ENCODE measurements at regions not wholly inside any gene's neighbourhood (a gene's known extent, or its start where the extent isn't known, plus 50 kb on each side); places are given as distances from the start of the nearest gene placed in this dataset.

GRCh38 chr2:155350783-155351580, 652.5 kb downstream of the KCNJ3 start:
- Histone ChIP-seq H3K9ac (ENCODE audit: insufficient read depth, low read length) (no peak overlapping the region), H4K20me1 (ENCODE audit: control insufficient read depth, extremely low read depth, insufficient read depth, low read length) (no peaks in the 10 kb centered on the region), H3K4me1 (ENCODE audit: control insufficient read depth, extremely low read depth, insufficient read depth, low read length) (no peaks in the 10 kb centered on the region), H3K36me3 (ENCODE audit: control insufficient read depth, insufficient read depth, low read length) (no peaks in the 10 kb centered on the region), H3K9me3 (ENCODE audit: control insufficient read depth, insufficient read depth, low read depth, low read length) (no peaks in the 10 kb centered on the region), H3K27ac (ENCODE audit: insufficient read depth, low read length) (no peak overlapping the region), H3K79me2 (ENCODE audit: control insufficient read depth, insufficient read depth, low read length) (no peaks in the 10 kb centered on the region), H3K4me3 (replicated peaks in 1 of 4; ENCODE audit: control extremely low read depth in 1 of 4, insufficient read depth in 1 of 4, low read depth in 3 of 4, low read length in 4 of 4) (no peak overlapping the region), H2AFZ (ENCODE audit: low read length) (no peak overlapping the region), H3K4me2 (ENCODE audit: extremely low read depth, insufficient read depth, low read length) (no peak overlapping the region), H3K27me3 (ENCODE audit: control insufficient read depth, insufficient read depth, low read length) (no peaks in the 10 kb centered on the region)
- DNase-seq (ENCODE audit: low read depth in 2 of 2) = no peak
- TF ChIP-seq EZH2 (IDR thresholded peaks at IDR 0.05; ENCODE audit: low read length, missing control alignments) = no peak
- TF ChIP-seq CTCF (conservative IDR thresholded peaks at IDR 0.05 in 1 of 2, IDR thresholded peaks at IDR 0.05 in 1 of 2; ENCODE audit: low read depth in 1 of 2, low read length in 2 of 2) = no peak

- H2AFZ ChIP-seq (ENCODE audit: low read length) = no peak overlapping the region
- H3K9ac ChIP-seq (ENCODE audit: insufficient read depth, low read length) = no peak overlapping the region
- TF ChIP-seq EZH2 (IDR thresholded peaks at IDR 0.05; ENCODE audit: low read length, missing control alignments) = no peak
- TF ChIP-seq CTCF (conservative IDR thresholded peaks at IDR 0.05 in 1 of 2, IDR thresholded peaks at IDR 0.05 in 1 of 2; ENCODE audit: low read depth in 1 of 2, low read length in 2 of 2) = no peak
- H3K79me2 ChIP-seq (ENCODE audit: control insufficient read depth, insufficient read depth, low read length) = no peaks in the 10 kb centered on the region
- H3K4me2 ChIP-seq (ENCODE audit: extremely low read depth, insufficient read depth, low read length) = no peak overlapping the region
- no peaks in the 10 kb centered on the region for H3K27me3 ChIP-seq (ENCODE audit: control insufficient read depth, insufficient read depth, low read length)
- H3K4me3 ChIP-seq (replicated peaks in 1 of 4; ENCODE audit: control extremely low read depth in 1 of 4, insufficient read depth in 1 of 4, low read depth in 3 of 4, low read length in 4 of 4) = no peak overlapping the region
- no peaks in the 10 kb centered on the region for H3K36me3 ChIP-seq (ENCODE audit: control insufficient read depth, insufficient read depth, low read length)
- no peaks in the 10 kb centered on the region for H3K9me3 ChIP-seq (ENCODE audit: control insufficient read depth, insufficient read depth, low read depth, low read length)
- no peak overlapping the region for H3K27ac ChIP-seq (ENCODE audit: insufficient read depth, low read length)
- no peaks in the 10 kb centered on the region for H4K20me1 ChIP-seq (ENCODE audit: control insufficient read depth, extremely low read depth, insufficient read depth, low read length)
- no peak for DNase-seq (ENCODE audit: low read depth in 2 of 2)
- no peaks in the 10 kb centered on the region for H3K4me1 ChIP-seq (ENCODE audit: control insufficient read depth, extremely low read depth, insufficient read depth, low read length)
These were observed 633.5 kb downstream of the KCNJ3 start for GRCh38 chr2:155332016-155332415.

- Histone ChIP-seq H3K79me2 (ENCODE audit: control insufficient read depth, insufficient read depth, low read length) (no peaks in the 10 kb centered on the region), H3K4me2 (ENCODE audit: extremely low read depth, insufficient read depth, low read length) (no peak overlapping the region), H3K36me3 (ENCODE audit: control insufficient read depth, insufficient read depth, low read length) (no peaks in the 10 kb centered on the region), H3K9ac (ENCODE audit: insufficient read depth, low read length) (no peak overlapping the region), H3K9me3 (ENCODE audit: control insufficient read depth, insufficient read depth, low read depth, low read length) (no peaks in the 10 kb centered on the region), H3K4me1 (ENCODE audit: control insufficient read depth, extremely low read depth, insufficient read depth, low read length) (no peaks in the 10 kb centered on the region), H3K4me3 (replicated peaks in 1 of 4; ENCODE audit: control extremely low read depth in 1 of 4, insufficient read depth in 1 of 4, low read depth in 3 of 4, low read length in 4 of 4) (no peak overlapping the region), H2AFZ (ENCODE audit: low read length) (no peak overlapping the region), H4K20me1 (ENCODE audit: control insufficient read depth, extremely low read depth, insufficient read depth, low read length) (no peaks in the 10 kb centered on the region), H3K27me3 (ENCODE audit: control insufficient read depth, insufficient read depth, low read length) (no peaks in the 10 kb centered on the region), H3K27ac (ENCODE audit: insufficient read depth, low read length) (no peak overlapping the region)
- TF ChIP-seq CTCF (conservative IDR thresholded peaks at IDR 0.05 in 1 of 2, IDR thresholded peaks at IDR 0.05 in 1 of 2; ENCODE audit: low read depth in 1 of 2, low read length in 2 of 2) = no peak
- TF ChIP-seq EZH2 (IDR thresholded peaks at IDR 0.05; ENCODE audit: low read length, missing control alignments) = no peak
- no peak for DNase-seq (ENCODE audit: low read depth in 2 of 2)
These were observed 621.7 kb downstream of the KCNJ3 start for GRCh38 chr2:155320236-155320635.

Data from fibroblast of lung (primary cell).